ENCODE measurements at regions not wholly inside any gene's neighbourhood (a gene's known extent, or its start where the extent isn't known, plus 50 kb on each side); places are given as distances from the start of the nearest gene placed in this dataset.

- Histone ChIP-seq H3K4me3 (ENCODE audit: low read length) (no peak overlapping the region), H3K36me3 (ENCODE audit: control insufficient read depth, insufficient read depth, low read length) (no peaks in the 10 kb centered on the region), H3K27ac (ENCODE audit: low read length) (no peak overlapping the region), H3K27me3 (ENCODE audit: control insufficient read depth, insufficient read depth, low read length) (no peaks in the 10 kb centered on the region), H3K4me1 (ENCODE audit: control insufficient read depth, insufficient read depth, low read length) (no peaks in the 10 kb centered on the region), H3K9me3 (replicated peaks; ENCODE audit: control insufficient read depth, low read depth, low read length) (no peaks in the 10 kb centered on the region)
- no CpG with 5 or more reads among the region's 3 CpGs for WGBS (ENCODE audit: insufficient coverage)
- no peak for DNase-seq
Observed at GRCh38 chr1:240020871-240021270, 70.8 kb upstream of the FMN2 start.

- Histone ChIP-seq H3K27me3 (ENCODE audit: control insufficient read depth, insufficient read depth, low read length) (no peaks in the 10 kb centered on the region), H3K36me3 (ENCODE audit: control insufficient read depth, insufficient read depth, low read length) (no peaks in the 10 kb centered on the region), H3K4me1 (ENCODE audit: control insufficient read depth, insufficient read depth, low read length) (no peaks in the 10 kb centered on the region), H3K9me3 (replicated peaks; ENCODE audit: control insufficient read depth, low read depth, low read length) (no peaks in the 10 kb centered on the region), H3K4me3 (ENCODE audit: low read length) (no peak overlapping the region), H3K27ac (ENCODE audit: low read length) (no peak overlapping the region)
- no CpG with 5 or more reads among the region's 3 CpGs for WGBS (ENCODE audit: insufficient coverage)
- DNase-seq: no peak
Observed at GRCh38 chr1:240021709-240022108, 70.0 kb upstream of the FMN2 start.

GRCh38 chr1:240027059-240027462 lies 64.6 kb upstream of the FMN2 start:
- H3K9me3 ChIP-seq (replicated peaks; ENCODE audit: control insufficient read depth, low read depth, low read length): no peaks in the 10 kb centered on the region
- H3K4me1 ChIP-seq (ENCODE audit: control insufficient read depth, insufficient read depth, low read length): no peaks in the 10 kb centered on the region
- peak; percentile 46 for DNase-seq
- no peak overlapping the region for H3K27ac ChIP-seq (ENCODE audit: low read length)
- WGBS (ENCODE audit: insufficient coverage): 10% methylated on average over 5 of the region's 5 CpGs
- no peak overlapping the region for H3K4me3 ChIP-seq (ENCODE audit: low read length)
- no peaks in the 10 kb centered on the region for H3K36me3 ChIP-seq (ENCODE audit: control insufficient read depth, insufficient read depth, low read length)
- no peaks in the 10 kb centered on the region for H3K27me3 ChIP-seq (ENCODE audit: control insufficient read depth, insufficient read depth, low read length)

- Histone ChIP-seq H3K27me3 (ENCODE audit: control insufficient read depth, insufficient read depth, low read length) (no peaks in the 10 kb centered on the region), H3K4me3 (ENCODE audit: low read length) (no peak overlapping the region), H3K27ac (ENCODE audit: low read length) (no peak overlapping the region), H3K4me1 (ENCODE audit: control insufficient read depth, insufficient read depth, low read length) (no peaks in the 10 kb centered on the region), H3K36me3 (ENCODE audit: control insufficient read depth, insufficient read depth, low read length) (no peaks in the 10 kb centered on the region), H3K9me3 (replicated peaks; ENCODE audit: control insufficient read depth, low read depth, low read length) (no peaks in the 10 kb centered on the region)
- WGBS (ENCODE audit: insufficient coverage): no CpG with 5 or more reads among the region's 3 CpGs
- DNase-seq: no peak
Observed at GRCh38 chr1:240029418-240029817, 62.3 kb upstream of the FMN2 start.

GRCh38 chr1:240030236-240030635 lies 61.4 kb upstream of the FMN2 start:
- DNase-seq: no peak
- WGBS (ENCODE audit: insufficient coverage): 76% methylated on average over 5 of the region's 5 CpGs

GRCh38 chr1:240031009-240031408 lies 60.7 kb upstream of the FMN2 start:
- Histone ChIP-seq H3K27me3 (ENCODE audit: control insufficient read depth, insufficient read depth, low read length) (no peaks in the 10 kb centered on the region), H3K36me3 (ENCODE audit: control insufficient read depth, insufficient read depth, low read length) (no peaks in the 10 kb centered on the region), H3K4me1 (ENCODE audit: control insufficient read depth, insufficient read depth, low read length) (no peaks in the 10 kb centered on the region), H3K4me3 (ENCODE audit: low read length) (no peak overlapping the region), H3K9me3 (replicated peaks; ENCODE audit: control insufficient read depth, low read depth, low read length) (no peaks in the 10 kb centered on the region), H3K27ac (ENCODE audit: low read length) (no peak overlapping the region)
- WGBS (ENCODE audit: insufficient coverage): 83% methylated on average over 2 of the region's 5 CpGs
- DNase-seq: no peak

More at GRCh38 chr1:240030236-240030635, 61.4 kb upstream of the FMN2 start:
- H3K4me1 ChIP-seq (ENCODE audit: control insufficient read depth, insufficient read depth, low read length): no peaks in the 10 kb centered on the region
- no peaks in the 10 kb centered on the region for H3K36me3 ChIP-seq (ENCODE audit: control insufficient read depth, insufficient read depth, low read length)
- no peaks in the 10 kb centered on the region for H3K27me3 ChIP-seq (ENCODE audit: control insufficient read depth, insufficient read depth, low read length)
- H3K4me3 ChIP-seq (ENCODE audit: low read length): no peak overlapping the region
- H3K27ac ChIP-seq (ENCODE audit: low read length): no peak overlapping the region
- H3K9me3 ChIP-seq (replicated peaks; ENCODE audit: control insufficient read depth, low read depth, low read length): no peaks in the 10 kb centered on the region

GRCh38 chr1:240031414-240031813 lies 60.3 kb upstream of the FMN2 start:
- DNase-seq: no peak
- H3K36me3 ChIP-seq (ENCODE audit: control insufficient read depth, insufficient read depth, low read length): no peaks in the 10 kb centered on the region
- H3K27ac ChIP-seq (ENCODE audit: low read length): no peak overlapping the region
- WGBS (ENCODE audit: insufficient coverage): 78% methylated on average over 2 of the region's 3 CpGs
- no peak overlapping the region for H3K4me3 ChIP-seq (ENCODE audit: low read length)
- H3K27me3 ChIP-seq (ENCODE audit: control insufficient read depth, insufficient read depth, low read length): no peaks in the 10 kb centered on the region
- H3K4me1 ChIP-seq (ENCODE audit: control insufficient read depth, insufficient read depth, low read length): no peaks in the 10 kb centered on the region
- H3K9me3 ChIP-seq (replicated peaks; ENCODE audit: control insufficient read depth, low read depth, low read length): no peaks in the 10 kb centered on the region

- no peak overlapping the region for H3K4me3 ChIP-seq (ENCODE audit: low read length)
Observed at GRCh38 chr1:240033406-240033805, 58.3 kb upstream of the FMN2 start.

GRCh38 chr1:240036526-240036925 lies 55.2 kb upstream of the FMN2 start:
- no CpG with 5 or more reads among the region's 1 CpG for WGBS (ENCODE audit: insufficient coverage)
- Histone ChIP-seq H3K4me3 (ENCODE audit: low read length) (no peak overlapping the region), H3K36me3 (ENCODE audit: control insufficient read depth, insufficient read depth, low read length) (no peaks in the 10 kb centered on the region), H3K27me3 (ENCODE audit: control insufficient read depth, insufficient read depth, low read length) (no peaks in the 10 kb centered on the region), H3K27ac (ENCODE audit: low read length) (no peak overlapping the region), H3K4me1 (ENCODE audit: control insufficient read depth, insufficient read depth, low read length) (no peaks in the 10 kb centered on the region), H3K9me3 (replicated peaks; ENCODE audit: control insufficient read depth, low read depth, low read length) (no peaks in the 10 kb centered on the region)
- no peak for DNase-seq

More at GRCh38 chr1:240033406-240033805, 58.3 kb upstream of the FMN2 start:
- H3K4me1 ChIP-seq (ENCODE audit: control insufficient read depth, insufficient read depth, low read length): no peaks in the 10 kb centered on the region
- no peak overlapping the region for H3K27ac ChIP-seq (ENCODE audit: low read length)
- no CpG with 5 or more reads among the region's 3 CpGs for WGBS (ENCODE audit: insufficient coverage)
- H3K36me3 ChIP-seq (ENCODE audit: control insufficient read depth, insufficient read depth, low read length): no peaks in the 10 kb centered on the region
- no peaks in the 10 kb centered on the region for H3K27me3 ChIP-seq (ENCODE audit: control insufficient read depth, insufficient read depth, low read length)
- no peaks in the 10 kb centered on the region for H3K9me3 ChIP-seq (replicated peaks; ENCODE audit: control insufficient read depth, low read depth, low read length)
- DNase-seq: no peak
